DOHH2 (cell line): ENCODE measurements at regions not wholly inside any gene's neighbourhood (a gene's known extent, or its start where the extent isn't known, plus 50 kb on each side); places are given as distances from the start of the nearest gene placed in this dataset.

Source experiments
- H3F3A ChIP-seq: fragments of 200-600 bp; sonication (generic), shearing (Covaris generic); 2 replicates; pipeline ENCODE4 v1.6.0; 2016; ENCODE audit warnings: antibody characterized with exemption, mild to moderate bottlenecking; ENCODE audit not compliant: control insufficient read depth, insufficient read depth
- H3K27ac ChIP-seq: fragments of 200-600 bp; sonication (generic); 2 replicates; pipeline ENCODE4 v1.5.1; 2014; ENCODE audit warnings: low read depth, mild to moderate bottlenecking, low read length, moderate library complexity
- H3K27me3 ChIP-seq: fragments of 200-600 bp; sonication (generic); 2 replicates; pipeline ENCODE4 v1.6.1; 2014; ENCODE audit warnings: mild to moderate bottlenecking, low read length, mixed read lengths; ENCODE audit not compliant: control insufficient read depth
- H3K36me3 ChIP-seq: fragments of 200-600 bp; sonication (generic); 2 replicates; pipeline ENCODE4 v1.6.1; 2014; ENCODE audit warnings: mild to moderate bottlenecking, low read length, moderate library complexity, mixed read lengths; ENCODE audit not compliant: control insufficient read depth
- H3K4me1 ChIP-seq: fragments of 200-600 bp; sonication (generic); 2 replicates; pipeline ENCODE4 v1.6.1; 2014; ENCODE audit warnings: mild to moderate bottlenecking, low read length, mixed read lengths; ENCODE audit not compliant: control insufficient read depth
- H3K4me2 ChIP-seq: fragments of 200-600 bp; sonication (generic); 2 replicates; pipeline ENCODE4 v1.6.0; 2014; ENCODE audit warnings: mild to moderate bottlenecking, low read length, moderate library complexity
- H3K4me3 ChIP-seq: fragments of 200-600 bp; sonication (generic); 2 replicates; pipeline ENCODE4 v1.5.1; 2014; ENCODE audit warnings: mild to moderate bottlenecking, low read length, mixed read lengths
- H3K79me2 ChIP-seq: fragments of 200-600 bp; sonication (generic); 2 replicates; pipeline ENCODE4 v1.6.1; 2014; ENCODE audit warnings: mild to moderate bottlenecking, low read length, mixed read lengths; ENCODE audit not compliant: control insufficient read depth
- H3K9me2 ChIP-seq: fragments of 200-600 bp; sonication (generic); replicated peaks from 2 replicates; pipeline ENCODE4 v1.6.1; 2014; ENCODE audit warnings: mild to moderate bottlenecking, low read length, mixed read lengths; ENCODE audit not compliant: control insufficient read depth
- H3K9me3 ChIP-seq: fragments of 200-600 bp; sonication (generic); 2 replicates; pipeline ENCODE4 v1.6.1; 2014; ENCODE audit warnings: antibody characterized with exemption, low read length, mixed read lengths; ENCODE audit not compliant: control insufficient read depth, insufficient read depth
- H4K20me1 ChIP-seq: fragments of 200-600 bp; sonication (generic); 2 replicates; pipeline ENCODE4 v1.6.0; 2014; ENCODE audit warnings: low read depth, mild to moderate bottlenecking, antibody characterized with exemption, low read length, moderate library complexity; ENCODE audit not compliant: control insufficient read depth, insufficient read depth
- EZH2phosphoT487 ChIP-seq: fragments of 200-600 bp; sonication (generic); IDR thresholded peaks from 2 replicates; pipeline ENCODE4 v1.6.1; 2017; ENCODE audit warnings: borderline replicate concordance, mild to moderate bottlenecking, antibody characterized with exemption, low read length, moderate library complexity, mixed read lengths
- TF ChIP-seq, protein P1 (sequence below): fragments of 200-600 bp; sonication (generic); IDR thresholded peaks from one replicate; pipeline ENCODE4 v1.5.1; 2014; ENCODE audit warnings: antibody characterized with exemption, mild to moderate bottlenecking, low read depth, low read length; ENCODE audit not compliant: poor library complexity, severe bottlenecking

DNA sequence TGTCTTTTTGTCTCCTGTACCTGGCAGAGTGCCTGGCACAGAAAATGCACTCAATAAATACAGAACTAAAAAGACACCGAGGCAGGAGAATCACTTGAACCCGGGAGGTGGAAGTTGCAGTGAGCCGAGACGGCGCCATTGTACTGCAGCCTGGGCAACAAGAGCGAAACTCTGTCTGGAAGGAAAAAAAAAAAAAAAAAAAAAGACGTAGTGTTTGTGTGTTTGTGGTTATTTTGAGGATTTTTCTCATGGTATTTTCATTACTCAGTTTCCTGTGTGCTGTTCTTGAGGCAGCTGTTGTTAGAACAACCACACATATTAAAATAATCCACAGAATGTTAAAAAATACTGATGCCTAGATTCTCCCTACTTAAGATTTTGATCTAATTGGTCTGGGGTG is 519.2 kb upstream of the SPHKAP start:
- no peaks in the 10 kb centered on the region for H3K9me2 ChIP-seq
- H3K36me3 ChIP-seq, result no peaks in the 10 kb centered on the region
- no peaks in the 10 kb centered on the region for H3K4me1 ChIP-seq
- H3K9me3 ChIP-seq, result no peaks in the 10 kb centered on the region
- no peak overlapping the region for H3K4me2 ChIP-seq
- H3F3A ChIP-seq, result no peaks in the 10 kb centered on the region
- H3K27me3 ChIP-seq, result no peaks in the 10 kb centered on the region
- no peaks in the 10 kb centered on the region for H3K79me2 ChIP-seq
- H3K4me3 ChIP-seq, result no peak overlapping the region
- no peaks in the 10 kb centered on the region for H4K20me1 ChIP-seq
- H3K27ac ChIP-seq, result no peak overlapping the region
- TF ChIP-seq EZH2phosphoT487, result no peak
- TF ChIP-seq, protein P1, sequence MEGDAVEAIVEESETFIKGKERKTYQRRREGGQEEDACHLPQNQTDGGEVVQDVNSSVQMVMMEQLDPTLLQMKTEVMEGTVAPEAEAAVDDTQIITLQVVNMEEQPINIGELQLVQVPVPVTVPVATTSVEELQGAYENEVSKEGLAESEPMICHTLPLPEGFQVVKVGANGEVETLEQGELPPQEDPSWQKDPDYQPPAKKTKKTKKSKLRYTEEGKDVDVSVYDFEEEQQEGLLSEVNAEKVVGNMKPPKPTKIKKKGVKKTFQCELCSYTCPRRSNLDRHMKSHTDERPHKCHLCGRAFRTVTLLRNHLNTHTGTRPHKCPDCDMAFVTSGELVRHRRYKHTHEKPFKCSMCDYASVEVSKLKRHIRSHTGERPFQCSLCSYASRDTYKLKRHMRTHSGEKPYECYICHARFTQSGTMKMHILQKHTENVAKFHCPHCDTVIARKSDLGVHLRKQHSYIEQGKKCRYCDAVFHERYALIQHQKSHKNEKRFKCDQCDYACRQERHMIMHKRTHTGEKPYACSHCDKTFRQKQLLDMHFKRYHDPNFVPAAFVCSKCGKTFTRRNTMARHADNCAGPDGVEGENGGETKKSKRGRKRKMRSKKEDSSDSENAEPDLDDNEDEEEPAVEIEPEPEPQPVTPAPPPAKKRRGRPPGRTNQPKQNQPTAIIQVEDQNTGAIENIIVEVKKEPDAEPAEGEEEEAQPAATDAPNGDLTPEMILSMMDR, result no peak

DNA sequence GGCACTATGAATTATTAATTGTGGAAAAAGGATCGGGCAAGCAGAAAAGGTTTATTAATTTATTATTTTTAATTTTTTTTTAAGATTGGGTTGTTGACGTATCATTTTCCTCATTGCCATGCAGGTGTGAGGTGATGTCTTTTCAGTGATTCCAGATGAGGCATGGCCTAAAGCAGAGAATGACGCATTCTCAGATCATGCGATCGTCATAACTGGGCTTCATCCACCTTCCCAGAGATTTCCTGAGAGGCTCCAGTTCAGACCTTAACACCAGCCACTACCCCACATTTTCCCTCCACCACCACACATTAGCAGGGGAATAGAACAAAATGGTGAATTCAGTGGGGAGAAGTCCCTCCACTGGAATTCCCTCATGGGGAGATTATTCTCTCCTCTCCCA is 518.4 kb upstream of the SPHKAP start:
- no peak overlapping the region for H3K27ac ChIP-seq
- H3K27me3 ChIP-seq, result no peaks in the 10 kb centered on the region
- no peaks in the 10 kb centered on the region for H3K36me3 ChIP-seq
- no peaks in the 10 kb centered on the region for H3F3A ChIP-seq
- no peak for TF ChIP-seq EZH2phosphoT487
- TF ChIP-seq, protein P1, result no peak
- H3K4me2 ChIP-seq, result no peak overlapping the region
- no peaks in the 10 kb centered on the region for H3K79me2 ChIP-seq
- no peaks in the 10 kb centered on the region for H3K9me3 ChIP-seq
- no peaks in the 10 kb centered on the region for H4K20me1 ChIP-seq
- H3K9me2 ChIP-seq, result no peaks in the 10 kb centered on the region
- no peak overlapping the region for H3K4me3 ChIP-seq
- no peaks in the 10 kb centered on the region for H3K4me1 ChIP-seq

- H3K4me2 ChIP-seq, result no peak overlapping the region
- TF ChIP-seq, protein P1, result no peak
- no peak for TF ChIP-seq EZH2phosphoT487
- no peaks in the 10 kb centered on the region for H4K20me1 ChIP-seq
These were observed 517.9 kb upstream of the SPHKAP start for GRCh38 chr2:228699400-228699799.

DNA sequence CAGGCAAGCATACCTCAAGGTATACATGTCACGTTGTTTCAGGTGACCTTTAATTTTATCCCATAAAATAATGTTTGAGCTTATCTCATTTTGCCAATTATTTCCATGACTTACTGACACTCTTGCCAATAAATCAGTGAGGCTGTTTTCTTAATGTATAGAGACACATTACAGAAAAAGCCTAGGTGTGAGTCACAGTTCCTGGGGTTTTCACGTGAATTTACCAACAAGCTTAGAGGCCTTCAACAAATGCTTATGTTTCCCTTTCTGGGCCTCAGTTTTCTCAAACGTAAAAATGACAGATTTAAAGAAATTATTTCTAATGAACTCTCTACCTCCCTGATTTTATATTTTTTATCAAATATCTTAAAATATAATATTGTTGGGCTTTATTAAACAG is 517.5 kb upstream of the SPHKAP start:
- no peaks in the 10 kb centered on the region for H3K9me2 ChIP-seq
- TF ChIP-seq, protein P1, result no peak
- TF ChIP-seq EZH2phosphoT487, result no peak
- H3K4me1 ChIP-seq, result no peaks in the 10 kb centered on the region
- H3K79me2 ChIP-seq, result no peaks in the 10 kb centered on the region
- no peaks in the 10 kb centered on the region for H3K9me3 ChIP-seq
- no peak overlapping the region for H3K4me3 ChIP-seq
- no peak overlapping the region for H3K27ac ChIP-seq
- no peak overlapping the region for H3K4me2 ChIP-seq
- H3K36me3 ChIP-seq, result no peaks in the 10 kb centered on the region
- no peaks in the 10 kb centered on the region for H4K20me1 ChIP-seq
- H3F3A ChIP-seq, result no peaks in the 10 kb centered on the region
- no peaks in the 10 kb centered on the region for H3K27me3 ChIP-seq

More at GRCh38 chr2:228699400-228699799, 517.9 kb upstream of the SPHKAP start:
- Histone ChIP-seq H3K4me3 (no peak overlapping the region), H3K27ac (no peak overlapping the region), H3K9me2 (no peaks in the 10 kb centered on the region), H3K79me2 (no peaks in the 10 kb centered on the region), H3K9me3 (no peaks in the 10 kb centered on the region), H3K36me3 (no peaks in the 10 kb centered on the region), H3K27me3 (no peaks in the 10 kb centered on the region), H3K4me1 (no peaks in the 10 kb centered on the region), H3F3A (no peaks in the 10 kb centered on the region)
